Activated CD4-positive, alpha-beta T cell treated with anti-CD3 and anti-CD28 coated beads for 1 hour (primary cell): ENCODE measurements at regions not wholly inside any gene's neighbourhood (a gene's known extent, or its start where the extent isn't known, plus 50 kb on each side); places are given as distances from the start of the nearest gene placed in this dataset.

Source experiments
- DNase-seq: peaks from one replicate; pipeline ENCODE4 v3.0.0-alpha.2; 2020

DNA sequence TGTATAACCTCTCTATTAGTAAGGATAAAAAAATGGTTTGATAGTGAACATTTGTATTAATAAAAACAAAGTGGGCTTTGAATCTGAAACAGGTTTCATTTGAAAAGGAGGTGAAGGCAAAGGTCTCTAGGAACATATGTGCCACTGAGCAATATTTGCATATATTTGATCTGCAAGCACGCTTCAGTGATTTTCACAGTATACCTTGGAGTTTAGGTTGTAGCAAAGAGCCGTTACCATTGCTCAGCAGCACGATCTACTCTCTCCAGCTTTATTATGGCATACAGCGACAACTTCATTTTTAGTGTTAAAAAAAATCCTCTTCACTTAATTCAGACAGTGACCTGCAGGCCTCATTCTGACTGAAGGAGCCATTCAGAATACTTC, 75.8 kb upstream of the ZEB2 start:
- DNase-seq, result no peak

DNA sequence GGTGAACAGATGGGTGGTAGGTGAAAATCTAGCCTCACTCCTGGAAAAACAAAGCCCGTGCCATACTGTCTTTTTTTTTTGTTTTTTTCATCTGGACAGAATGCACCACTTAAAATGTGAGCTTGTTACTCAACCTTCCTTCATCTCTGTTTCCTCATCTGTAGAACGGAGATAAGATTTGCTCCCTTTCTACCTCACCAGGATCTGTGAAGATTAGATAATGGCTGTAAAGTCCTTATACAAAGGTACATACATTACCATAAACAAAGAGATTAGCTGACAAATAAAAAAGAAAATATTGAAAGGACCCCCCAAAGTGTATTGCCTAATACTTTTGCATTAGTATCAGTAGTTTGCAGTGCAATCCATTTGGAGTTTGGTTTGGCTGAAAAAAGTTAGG, 75.4 kb upstream of the ZEB2 start:
- DNase-seq, result no peak

DNA sequence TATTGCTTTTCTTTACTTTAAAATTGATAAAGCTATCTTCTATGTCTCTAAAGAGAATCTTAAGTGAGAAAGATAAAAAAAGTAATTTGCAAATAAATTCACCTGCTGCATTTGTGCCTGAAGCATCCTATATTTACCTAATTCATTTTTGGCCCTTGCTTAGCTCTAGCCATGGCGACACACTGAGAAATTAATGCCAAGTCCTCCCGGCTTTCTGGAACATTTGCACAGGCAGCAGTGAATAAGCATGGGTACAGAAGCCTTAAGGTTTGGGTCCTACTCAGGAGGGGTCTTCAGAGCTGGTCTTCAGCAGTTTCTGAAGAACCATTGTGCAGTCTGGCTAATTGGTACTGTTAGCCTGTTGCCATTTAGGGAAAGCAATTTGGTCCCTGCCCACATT, 73.9 kb upstream of the ZEB2 start:
- no peak for DNase-seq

DNA sequence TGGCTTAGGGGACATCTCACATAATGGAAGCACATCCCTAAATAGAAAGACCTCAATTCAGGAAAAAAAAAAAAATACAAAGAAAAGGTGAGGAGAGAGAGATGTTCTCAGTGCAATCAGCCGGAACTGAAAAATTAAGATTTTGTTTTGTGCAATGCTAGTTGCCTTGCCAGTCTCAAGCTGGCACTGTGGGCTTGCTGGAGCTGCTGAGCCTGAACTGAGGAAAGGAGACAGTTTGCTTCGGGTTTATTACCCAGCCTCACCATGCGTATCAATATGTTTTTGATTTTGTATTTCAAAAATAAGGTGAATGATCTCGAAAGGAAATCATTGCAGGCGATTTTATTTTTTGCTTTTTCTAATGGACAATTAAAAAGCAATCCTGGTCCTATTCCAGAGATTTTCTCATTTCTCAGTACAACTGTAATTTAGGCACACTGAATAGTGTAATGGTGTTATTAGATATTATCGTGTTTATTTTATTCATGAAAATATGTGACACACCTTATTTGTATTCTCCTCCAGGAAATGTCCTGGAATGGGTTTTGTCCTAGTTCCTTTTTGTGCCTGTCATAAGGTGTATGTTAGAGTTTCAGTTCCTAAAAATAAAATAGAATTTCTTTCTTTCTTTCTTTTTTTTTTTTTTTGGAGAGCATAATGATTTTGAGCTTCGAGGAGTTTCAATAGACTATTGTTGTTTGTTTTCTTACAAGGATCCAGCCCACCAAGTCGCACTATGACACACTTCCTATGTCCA, 72.8 kb upstream of the ZEB2 start:
- DNase-seq, result no peak

DNA sequence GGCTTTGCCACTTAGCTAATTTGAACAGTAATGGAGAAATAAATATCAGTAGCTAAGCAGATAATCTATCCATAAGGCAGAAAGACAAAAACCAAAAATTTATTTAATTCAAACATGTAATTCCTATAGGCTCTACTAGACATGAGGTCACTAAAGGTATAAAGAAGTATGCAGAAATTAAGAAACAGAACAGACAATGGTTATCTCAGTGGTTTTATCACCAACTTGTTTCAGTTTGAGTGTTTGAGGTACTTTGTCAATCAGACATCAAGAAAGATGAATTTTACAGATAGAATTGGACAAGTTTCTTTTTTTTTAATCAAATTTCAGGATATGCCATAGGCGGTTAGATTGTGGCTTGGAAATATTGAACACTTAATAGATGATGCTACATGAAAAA, 67.4 kb upstream of the ZEB2 start:
- DNase-seq, result no peak

DNA sequence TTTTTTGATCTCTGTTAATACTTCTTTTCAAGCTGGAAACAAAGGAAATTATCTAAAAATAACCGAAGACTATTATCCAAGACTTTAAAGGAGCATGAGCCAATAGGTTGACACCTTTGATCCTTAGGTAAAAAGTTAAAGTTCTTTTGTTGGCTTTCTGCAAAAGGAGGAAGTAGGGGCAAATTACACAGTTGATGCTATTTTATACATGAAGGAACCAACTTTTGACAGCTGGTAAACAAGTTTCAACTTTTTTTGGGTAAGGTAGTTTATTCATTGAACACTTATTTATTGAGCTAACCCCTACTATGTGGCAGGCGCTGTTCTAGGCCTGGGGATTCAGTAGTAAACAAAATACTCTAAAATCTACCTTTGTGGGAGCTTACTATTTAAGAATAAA, 66.6 kb upstream of the ZEB2 start:
- DNase-seq, result no peak

DNA sequence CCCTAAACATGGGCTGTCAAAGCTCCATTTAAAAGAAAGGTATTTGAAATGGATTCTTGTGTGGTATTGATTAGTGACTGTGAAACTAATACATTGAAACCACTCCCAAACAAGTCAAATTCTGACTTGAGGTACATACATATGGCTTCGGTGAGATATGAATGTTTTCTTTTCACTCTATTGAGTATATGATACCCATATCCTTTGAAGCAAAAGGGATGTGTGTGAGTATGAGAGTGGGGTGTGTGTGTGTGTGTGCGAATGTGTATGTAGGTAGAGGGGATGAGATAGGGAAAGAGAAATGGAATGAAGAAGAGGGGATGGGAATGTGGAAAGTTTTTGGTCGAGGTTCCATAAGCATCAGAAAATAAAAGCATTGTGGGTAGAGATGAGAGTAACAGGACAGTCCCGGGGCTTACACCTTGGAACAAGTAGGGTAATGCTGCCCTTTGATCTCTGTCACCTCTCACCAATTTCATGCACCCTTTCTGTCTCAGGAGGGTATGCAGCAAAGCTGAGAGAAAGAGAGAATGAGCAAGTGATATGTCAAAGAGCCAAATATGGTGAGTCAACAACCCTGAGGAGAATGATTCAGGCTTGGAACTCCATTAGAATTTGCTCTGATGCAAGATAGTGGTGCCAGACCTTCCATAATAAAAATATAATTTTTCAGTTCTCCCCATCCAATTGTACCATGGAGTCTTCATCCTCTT, 64.0 kb upstream of the ZEB2 start:
- no peak for DNase-seq

DNA sequence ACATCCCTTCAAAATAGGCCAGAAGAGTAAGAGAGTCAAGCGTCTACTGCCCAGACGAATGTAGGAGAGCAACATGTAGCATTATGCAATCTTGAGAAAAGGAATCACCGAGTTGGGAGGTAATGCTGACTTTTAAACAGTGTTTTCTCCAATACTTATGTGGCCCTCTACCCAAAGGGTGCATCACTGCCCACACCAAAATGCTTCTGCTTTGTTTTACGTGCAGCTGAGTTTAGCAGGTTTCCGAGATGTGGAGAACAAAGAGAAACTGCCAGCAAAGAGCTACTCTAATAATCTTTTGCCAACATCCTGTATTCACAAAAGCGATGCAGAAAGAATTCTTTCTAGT, 63.4 kb upstream of the ZEB2 start:
- no peak for DNase-seq

DNA sequence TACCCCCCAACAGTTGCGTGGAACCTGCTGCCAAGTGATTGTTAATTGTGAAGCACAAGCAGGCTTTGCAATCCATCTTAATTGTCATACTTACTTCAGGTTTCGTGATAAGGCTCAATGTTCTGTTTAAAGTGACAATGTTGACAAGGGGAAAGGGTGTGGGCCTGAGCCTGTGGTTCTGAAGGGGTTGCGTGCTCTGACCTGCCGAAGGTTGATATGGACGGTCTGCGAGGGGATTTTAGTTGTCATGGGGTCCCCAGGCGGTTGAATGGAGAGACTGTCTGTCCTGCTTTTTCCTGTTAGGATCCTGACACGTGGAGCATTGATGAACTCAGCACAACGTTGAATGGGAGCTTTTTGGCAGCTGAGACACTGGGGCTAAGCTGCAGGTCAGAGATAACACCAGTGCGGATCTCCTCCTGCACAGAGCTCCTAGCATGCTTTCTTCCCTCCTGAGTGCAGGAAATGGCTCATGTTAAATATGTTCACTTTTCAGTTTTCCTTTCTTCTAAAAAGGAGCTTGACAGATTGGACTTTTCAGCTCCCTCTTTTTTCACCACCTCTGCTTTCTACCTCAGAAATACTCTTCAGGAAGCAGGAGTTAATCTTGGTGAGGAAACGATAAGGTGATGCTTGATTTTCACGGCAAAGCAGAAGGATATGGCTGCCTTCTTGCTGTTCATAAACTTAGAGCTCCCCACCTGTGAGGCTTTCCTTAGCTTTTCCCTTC, 62.9 kb upstream of the ZEB2 start:
- DNase-seq, result no peak

DNA sequence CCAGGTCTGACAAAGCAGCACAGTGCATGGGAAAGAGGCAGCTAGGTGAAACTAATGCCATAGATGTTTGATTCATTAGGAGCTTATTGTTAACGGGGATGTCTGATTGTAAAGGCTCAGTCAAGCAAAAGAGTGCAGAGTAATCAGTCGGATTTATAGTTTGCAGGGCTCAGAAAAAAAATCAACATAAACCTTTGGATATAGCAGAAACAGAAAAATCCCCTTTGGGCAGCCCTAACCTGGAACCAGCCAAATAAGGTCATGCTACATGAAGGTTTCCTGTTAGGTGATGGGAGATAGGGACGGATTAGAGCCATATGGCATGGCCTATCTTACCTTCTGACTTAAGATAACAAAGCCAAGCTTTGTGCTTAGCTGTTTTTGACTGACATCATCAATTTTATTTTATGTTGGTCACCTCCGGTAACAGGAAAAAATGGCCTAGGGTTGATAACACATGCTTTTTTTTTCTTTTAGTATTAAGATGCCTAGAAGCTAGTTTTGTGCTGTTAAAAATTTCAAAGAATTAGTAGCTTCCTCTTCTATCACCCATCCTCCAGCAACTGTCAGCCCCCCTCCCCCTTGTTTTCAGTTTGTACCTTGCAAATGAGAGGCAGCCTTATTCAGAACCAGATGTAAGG, 60.7 kb upstream of the ZEB2 start:
- DNase-seq, result no peak

DNA sequence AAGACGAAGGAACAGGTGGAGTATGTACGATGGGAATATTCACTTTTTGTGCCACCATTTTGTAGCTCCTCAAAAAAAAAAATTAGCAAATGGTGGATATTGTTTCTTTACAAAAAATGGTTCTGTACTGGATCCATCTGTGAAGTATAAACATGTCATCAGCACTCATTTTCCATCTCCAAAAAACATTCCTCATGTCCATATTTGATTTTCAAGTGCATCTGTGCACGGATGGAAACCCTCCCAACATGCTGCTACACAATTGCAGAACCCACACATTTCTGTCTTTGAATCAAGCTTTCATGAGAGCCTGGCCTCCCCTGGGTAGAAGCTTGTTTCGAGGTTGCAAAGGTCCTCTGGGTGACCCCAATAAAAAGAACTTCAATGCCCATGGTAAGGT, 59.6 kb upstream of the ZEB2 start:
- no peak for DNase-seq

DNA sequence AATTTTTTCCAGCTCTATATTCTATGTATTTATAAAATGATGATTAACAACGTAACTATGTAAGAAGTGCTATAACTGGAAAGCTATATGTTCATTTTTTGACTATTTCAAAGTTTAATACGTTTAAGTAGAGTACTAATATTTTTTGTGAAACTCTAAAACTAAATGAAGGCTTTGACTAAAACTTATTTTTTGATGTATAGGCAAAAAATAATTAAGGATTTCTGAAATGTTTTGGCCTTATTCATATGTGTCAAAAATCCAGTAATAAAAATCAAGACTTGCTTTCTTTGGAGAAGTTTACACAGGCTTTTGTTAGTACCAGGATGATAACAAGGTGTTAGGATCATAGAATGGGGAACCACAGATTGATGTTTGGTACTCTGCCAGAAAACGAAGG, 58.2 kb upstream of the ZEB2 start:
- DNase-seq, result no peak

DNA sequence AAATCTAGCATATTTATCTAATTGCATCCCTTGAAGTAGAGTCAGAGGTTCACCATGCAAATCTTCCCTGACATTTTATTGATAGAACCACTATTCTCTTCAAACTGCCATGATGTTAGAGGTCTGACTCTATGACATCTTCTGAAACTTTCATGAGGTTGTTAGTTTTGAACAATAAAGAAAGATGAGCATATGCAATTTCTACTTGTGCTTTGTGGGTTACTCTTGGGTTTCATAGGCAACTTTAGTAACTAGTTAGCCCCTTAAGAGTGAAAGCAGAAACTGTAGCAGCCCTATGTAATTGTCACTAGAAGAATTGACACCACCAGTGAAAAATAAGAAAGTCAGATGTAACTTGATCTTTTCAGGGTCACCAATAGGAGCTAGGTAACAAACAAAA, 53.1 kb upstream of the ZEB2 start:
- DNase-seq, result no peak

DNA sequence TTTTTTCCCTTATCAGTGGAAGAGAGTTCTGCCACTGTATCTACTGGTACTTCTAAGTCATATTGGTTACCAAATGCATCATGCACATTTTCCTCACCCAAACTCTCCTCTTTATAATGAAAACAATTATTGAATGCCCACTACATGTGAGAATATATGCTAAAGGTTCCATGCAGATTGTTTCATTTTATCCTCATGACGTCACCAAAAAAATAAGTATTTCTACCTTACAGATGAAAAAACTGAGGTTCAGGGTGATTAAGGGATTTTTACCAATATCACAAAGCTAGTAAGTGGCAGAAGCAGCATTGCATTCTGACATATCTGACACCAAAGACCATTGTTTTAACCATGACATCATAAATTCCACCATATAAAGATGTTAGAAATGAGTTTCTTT, 51.9 kb upstream of the ZEB2 start:
- DNase-seq, result no peak

DNA sequence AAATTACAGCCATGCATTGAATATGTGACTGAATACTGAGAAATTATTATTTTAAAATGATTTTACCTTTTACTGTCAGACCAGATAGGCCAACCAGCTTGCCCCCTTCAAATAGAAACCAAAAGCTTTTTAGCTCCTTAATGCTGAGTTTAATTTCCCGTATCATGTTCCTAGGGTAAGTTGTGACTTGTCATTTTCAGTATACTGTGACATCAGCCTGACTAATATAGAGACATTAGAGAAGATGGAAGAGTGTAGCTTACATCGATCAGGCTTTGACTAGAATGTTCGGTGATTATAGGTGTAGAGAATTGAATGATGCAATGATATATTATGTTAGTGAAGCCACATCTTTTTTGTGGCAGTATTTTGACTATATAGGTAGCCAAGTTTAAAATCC, 50.6 kb upstream of the ZEB2 start:
- DNase-seq, result no peak
